ENCODE measurements at regions not wholly inside any gene's neighbourhood (a gene's known extent, or its start where the extent isn't known, plus 50 kb on each side); places are given as distances from the start of the nearest gene placed in this dataset.
A peak's percentile ranks its signal among the peaks of the same experiment; 100 is the strongest.

DNA sequence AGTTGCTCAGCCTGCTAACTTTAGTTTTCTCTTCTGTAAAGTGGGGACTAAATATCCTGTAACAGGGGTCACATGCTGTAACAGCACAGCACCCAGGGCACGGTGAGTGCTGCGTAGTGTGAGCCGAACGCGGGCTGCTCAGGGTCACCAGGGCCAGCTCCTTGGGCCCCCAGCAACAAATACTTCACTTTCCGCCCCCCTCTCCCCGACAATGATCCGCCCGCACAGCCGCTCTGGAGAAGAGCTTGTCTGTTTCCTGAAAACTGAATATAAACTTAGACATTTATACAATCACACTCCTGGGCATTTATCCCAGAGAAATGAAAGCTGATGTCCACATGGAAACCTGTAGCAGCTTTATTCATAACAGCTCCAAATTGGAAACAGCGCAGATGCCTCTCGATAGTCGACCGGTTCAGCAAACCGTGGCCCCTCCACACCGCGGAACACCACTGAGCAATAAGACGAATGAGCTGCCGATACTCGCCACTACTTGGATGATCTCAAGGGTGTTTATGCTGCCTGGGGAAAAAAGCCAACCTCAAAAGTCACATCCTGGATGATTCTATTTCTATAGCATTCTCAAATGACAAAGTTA is 267.2 kb downstream of the PARN start:
- no peak overlapping the region for H2BK15ac ChIP-seq (ENCODE audit: low read depth, low read length)
- H2BK20ac ChIP-seq (ENCODE audit: low read depth, low read length, poor library complexity, severe bottlenecking), result no peak overlapping the region
- no peak overlapping the region for H3K56ac ChIP-seq (ENCODE audit: insufficient read length, low read depth, low read length)
- DNase-seq, result no peak
- no peak overlapping the region for H4K91ac ChIP-seq (ENCODE audit: insufficient read length, low read depth, low read length)
- H4K20me1 ChIP-seq (ENCODE audit: control insufficient read depth, insufficient read depth, insufficient read length), result no peaks in the 10 kb centered on the region
- Mint-ChIP-seq H3K9me3 (no peaks in the 10 kb centered on the region), H3K27me3 (ENCODE audit: low read depth) (peaks cover 4% of the 10 kb centered on the region), H3K4me3 (no peak overlapping the region), H3K27ac (peak overlapping the region in 2 of 3 experiments; percentile 2 to 14; a peak in 2 of 7 replicates), H3K36me3 (ENCODE audit: insufficient read depth in 1 of 3, low read depth in 3 of 3) (no peaks in the 10 kb centered on the region; a peak in 1 of 7 replicates), H3K4me1 (peaks cover 6 to 14% of the 10 kb centered on the region in 2 experiments; a peak in 3 of 4 replicates)
- no peak overlapping the region for H2BK12ac ChIP-seq (ENCODE audit: insufficient read length, low read depth, low read length)
- no peak overlapping the region for H2AFZ ChIP-seq (ENCODE audit: low read length)
- no peaks in the 10 kb centered on the region for H3K4me1 ChIP-seq (ENCODE audit: insufficient read depth, low read length)
- no peak overlapping the region for H3K4ac ChIP-seq (ENCODE audit: low read depth, low read length)
- H3K14ac ChIP-seq (ENCODE audit: insufficient read depth, low read length), result no peak overlapping the region
- H3K9ac ChIP-seq (ENCODE audit: extremely low read depth, insufficient read length, low read length), result no peak overlapping the region
- no peak overlapping the region for H2BK5ac ChIP-seq (ENCODE audit: insufficient read length, low read length)
- H3K4me2 ChIP-seq (ENCODE audit: insufficient read depth, insufficient read length, low read length), result no peak overlapping the region
- no peak overlapping the region for H2BK120ac ChIP-seq (ENCODE audit: low read depth, low read length, poor library complexity, severe bottlenecking)
- no peak overlapping the region for H3K23ac ChIP-seq (ENCODE audit: insufficient read length, low read depth, low read length)
- no peaks in the 10 kb centered on the region for H3K9me3 ChIP-seq (ENCODE audit: control insufficient read depth, low read depth, low read length)
- no peak overlapping the region for H3T11ph ChIP-seq (ENCODE audit: low read length)
- H3K27me3 ChIP-seq (ENCODE audit: insufficient read depth, low read length), result no peaks in the 10 kb centered on the region
- no peak overlapping the region for H4K8ac ChIP-seq (replicated peaks; ENCODE audit: insufficient read length, low read depth, low read length)
- no peak overlapping the region for H3K18ac ChIP-seq (ENCODE audit: insufficient read length, low read depth, low read length)
- WGBS (ENCODE audit: extremely low coverage, insufficient read length, low lambda C conversion rate), result no CpG with 5 or more reads among the region's 20 CpGs
- no peak overlapping the region for H2AK5ac ChIP-seq (ENCODE audit: insufficient read length, low read length)
- H3K79me1 ChIP-seq (ENCODE audit: insufficient read depth, low read depth, low read length, poor library complexity, severe bottlenecking), result no peaks in the 10 kb centered on the region
- no peak overlapping the region for H3K27ac ChIP-seq (ENCODE audit: insufficient read length, low read depth, low read length)
- no peaks in the 10 kb centered on the region for H3K79me2 ChIP-seq (ENCODE audit: insufficient read depth, low read length)
- TF ChIP-seq CTCF (conservative IDR thresholded peaks at IDR 0.05), result no peak
- H3K23me2 ChIP-seq (ENCODE audit: insufficient read length, low read depth, low read length, poor library complexity, severe bottlenecking), result no peaks in the 10 kb centered on the region
- no peak overlapping the region for H4K5ac ChIP-seq (ENCODE audit: insufficient read length, low read depth, low read length)

All from H9 (cell line).